ENCODE measurements at regions not wholly inside any gene's neighbourhood (a gene's known extent, or its start where the extent isn't known, plus 50 kb on each side); places are given as distances from the start of the nearest gene placed in this dataset.

DNA sequence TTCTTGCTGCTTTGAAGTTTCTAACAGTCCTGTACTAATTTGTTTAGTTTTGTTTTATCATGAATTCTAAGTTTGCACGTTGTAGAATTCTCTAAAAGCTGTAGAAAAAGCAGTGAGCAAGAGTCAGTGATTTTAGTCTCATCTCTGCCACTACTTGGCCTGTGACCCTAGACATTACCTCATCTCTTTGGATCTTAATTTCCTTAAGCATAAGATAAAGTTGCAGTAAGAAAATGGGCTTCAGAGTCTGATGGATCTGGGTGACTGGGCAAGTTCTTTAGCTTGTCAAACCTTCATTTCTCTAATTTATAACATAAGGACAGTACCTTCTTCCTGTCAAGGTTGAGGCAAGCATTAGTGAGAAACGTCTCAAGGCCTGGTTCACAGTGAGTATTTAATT, 247.9 kb downstream of the DMRT2 start:
- H3K27ac ChIP-seq (ENCODE audit: low read depth in 2 of 2, low read length in 1 of 2) = no peak overlapping the region
- H3K9me3 ChIP-seq (ENCODE audit: control insufficient read depth in 2 of 2, insufficient read depth in 1 of 2, low read depth in 1 of 2, low read length in 1 of 2) = no peaks in the 10 kb centered on the region
- no peaks in the 10 kb centered on the region for H3K27me3 ChIP-seq (ENCODE audit: control insufficient read depth in 1 of 2, insufficient read depth in 2 of 2, low read length in 2 of 2)
- no peaks in the 10 kb centered on the region for H3K36me3 ChIP-seq (ENCODE audit: control insufficient read depth in 2 of 2, insufficient read depth in 2 of 2, low read length in 1 of 2)
- no peaks in the 10 kb centered on the region for H3K4me1 ChIP-seq (ENCODE audit: control insufficient read depth in 2 of 2, insufficient read depth in 2 of 2, low read length in 1 of 2)
- no peak overlapping the region for H3K4me3 ChIP-seq (ENCODE audit: low read depth in 1 of 2, low read length in 2 of 2)
- WGBS, 2 donors = 28 to 33% methylated on average over 2 of the region's 2 CpGs

DNA sequence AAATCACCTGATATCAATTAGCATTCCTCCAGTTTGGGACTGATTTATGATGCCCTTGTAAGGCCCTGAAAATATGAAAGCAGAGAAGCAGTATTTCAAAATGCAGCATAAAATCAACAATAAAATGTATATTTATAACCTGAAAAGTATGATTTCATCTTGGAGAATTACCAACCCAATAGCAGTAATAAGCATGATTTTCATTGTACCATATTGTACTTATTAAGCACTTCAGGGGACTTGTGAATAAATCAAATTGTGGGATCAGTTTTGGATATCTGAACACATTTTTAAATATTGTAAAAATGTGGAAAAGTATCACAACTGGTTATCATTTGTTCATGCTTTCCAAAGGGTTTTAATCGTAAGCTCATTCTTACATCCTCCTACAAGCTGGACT, 250.8 kb downstream of the DMRT2 start:
- no peak overlapping the region for H3K27ac ChIP-seq (ENCODE audit: low read depth in 2 of 2, low read length in 1 of 2)
- no peaks in the 10 kb centered on the region for H3K27me3 ChIP-seq (ENCODE audit: control insufficient read depth in 1 of 2, insufficient read depth in 2 of 2, low read length in 2 of 2)
- H3K9me3 ChIP-seq (ENCODE audit: control insufficient read depth in 2 of 2, insufficient read depth in 1 of 2, low read depth in 1 of 2, low read length in 1 of 2) = no peaks in the 10 kb centered on the region
- no peaks in the 10 kb centered on the region for H3K36me3 ChIP-seq (ENCODE audit: control insufficient read depth in 2 of 2, insufficient read depth in 2 of 2, low read length in 1 of 2)
- H3K4me1 ChIP-seq (ENCODE audit: control insufficient read depth in 2 of 2, insufficient read depth in 2 of 2, low read length in 1 of 2) = no peaks in the 10 kb centered on the region
- 0% methylated on average over 1 of the region's 1 CpG for WGBS, 2 donors
- H3K4me3 ChIP-seq (ENCODE audit: low read depth in 1 of 2, low read length in 2 of 2) = no peak overlapping the region

DNA sequence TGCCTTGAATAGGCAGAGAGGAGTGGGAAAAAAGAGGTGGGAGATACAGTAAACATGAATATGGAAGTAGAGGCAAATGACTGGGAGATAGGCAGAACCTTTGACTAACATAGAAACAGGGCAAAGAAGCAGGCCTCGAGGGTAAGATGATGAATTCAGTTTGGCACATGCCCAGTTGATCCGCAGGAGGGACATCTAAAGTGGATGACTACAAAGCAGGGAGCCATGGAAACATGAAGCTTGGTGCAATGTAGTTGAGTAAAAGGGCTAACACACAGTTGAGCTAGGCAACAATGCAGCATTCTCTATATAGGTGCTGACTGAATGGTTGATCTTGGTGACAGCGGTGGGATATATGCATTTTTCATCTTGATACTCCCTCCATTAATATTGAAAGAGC, 253.8 kb downstream of the DMRT2 start:
- Histone ChIP-seq H3K4me3 (ENCODE audit: low read depth in 1 of 2, low read length in 2 of 2) (no peak overlapping the region), H3K4me1 (ENCODE audit: control insufficient read depth in 2 of 2, insufficient read depth in 2 of 2, low read length in 1 of 2) (no peaks in the 10 kb centered on the region), H3K27me3 (ENCODE audit: control insufficient read depth in 1 of 2, insufficient read depth in 2 of 2, low read length in 2 of 2) (no peaks in the 10 kb centered on the region), H3K27ac (ENCODE audit: low read depth in 2 of 2, low read length in 1 of 2) (no peak overlapping the region), H3K9me3 (ENCODE audit: control insufficient read depth in 2 of 2, insufficient read depth in 1 of 2, low read depth in 1 of 2, low read length in 1 of 2) (no peaks in the 10 kb centered on the region), H3K36me3 (ENCODE audit: control insufficient read depth in 2 of 2, insufficient read depth in 2 of 2, low read length in 1 of 2) (no peaks in the 10 kb centered on the region)
- WGBS, 2 donors = 67 to 69% methylated on average over 3 of the region's 3 CpGs

DNA sequence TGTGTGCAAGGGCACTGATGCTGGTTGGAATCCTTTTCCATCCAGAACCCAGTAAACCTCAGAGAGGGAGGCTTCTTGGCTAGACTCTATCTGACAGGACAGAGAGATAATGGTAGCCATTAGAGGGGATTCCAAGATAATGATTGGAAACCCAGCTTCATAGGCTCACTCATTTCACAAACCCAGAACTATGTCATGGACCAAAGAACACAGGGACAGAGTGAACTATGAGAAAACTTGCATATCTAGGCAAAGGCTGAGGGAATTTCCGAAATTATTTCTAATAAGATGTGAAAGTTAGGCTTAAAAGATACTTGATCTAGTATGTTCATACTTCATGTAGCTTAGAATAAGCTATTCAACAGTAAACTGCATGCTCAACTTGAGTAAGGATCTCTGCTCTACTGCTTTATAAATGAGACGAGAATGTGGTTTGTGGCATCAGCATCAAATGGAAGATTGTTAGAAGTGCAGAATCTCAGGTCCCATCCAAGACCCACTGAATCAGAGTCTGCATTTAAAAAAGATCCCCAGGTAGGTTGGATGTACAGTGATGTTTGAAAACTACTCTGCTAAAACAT, 261.4 kb downstream of the DMRT2 start:
- Histone ChIP-seq H3K27ac (ENCODE audit: low read depth in 2 of 2, low read length in 1 of 2) (no peak overlapping the region), H3K27me3 (ENCODE audit: control insufficient read depth in 1 of 2, insufficient read depth in 2 of 2, low read length in 2 of 2) (peaks cover 0 to 3% of the 10 kb centered on the region in 2 donors), H3K9me3 (ENCODE audit: control insufficient read depth in 2 of 2, insufficient read depth in 1 of 2, low read depth in 1 of 2, low read length in 1 of 2) (no peaks in the 10 kb centered on the region), H3K36me3 (ENCODE audit: control insufficient read depth in 2 of 2, insufficient read depth in 2 of 2, low read length in 1 of 2) (no peaks in the 10 kb centered on the region), H3K4me3 (ENCODE audit: low read depth in 1 of 2, low read length in 2 of 2) (no peak overlapping the region), H3K4me1 (ENCODE audit: control insufficient read depth in 2 of 2, insufficient read depth in 2 of 2, low read length in 1 of 2) (no peaks in the 10 kb centered on the region)
- 83 to 86% methylated on average over 2 of the region's 2 CpGs for WGBS, 2 donors

DNA sequence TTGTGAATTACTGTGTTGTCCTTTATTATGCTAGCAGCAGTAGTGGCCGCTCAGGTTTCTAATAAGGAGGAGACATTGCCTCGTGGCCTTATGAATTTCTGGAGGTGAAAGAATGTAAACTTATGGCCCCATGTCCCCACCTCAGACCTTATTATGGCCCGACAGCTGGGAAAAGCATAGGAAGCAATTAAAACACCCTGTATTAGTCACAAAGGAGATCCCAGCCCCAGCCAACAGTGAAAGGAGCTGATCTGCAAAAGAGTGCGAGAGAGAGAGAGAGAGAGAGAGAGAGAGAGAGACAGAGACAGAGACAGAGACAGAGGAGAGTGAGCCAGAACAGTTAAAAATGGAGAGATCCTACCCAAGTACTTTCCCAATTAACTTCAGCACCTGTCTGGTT, 269.3 kb downstream of the DMRT2 start:
- 60 to 62% methylated on average over 4 of the region's 4 CpGs for WGBS, 2 donors

DNA sequence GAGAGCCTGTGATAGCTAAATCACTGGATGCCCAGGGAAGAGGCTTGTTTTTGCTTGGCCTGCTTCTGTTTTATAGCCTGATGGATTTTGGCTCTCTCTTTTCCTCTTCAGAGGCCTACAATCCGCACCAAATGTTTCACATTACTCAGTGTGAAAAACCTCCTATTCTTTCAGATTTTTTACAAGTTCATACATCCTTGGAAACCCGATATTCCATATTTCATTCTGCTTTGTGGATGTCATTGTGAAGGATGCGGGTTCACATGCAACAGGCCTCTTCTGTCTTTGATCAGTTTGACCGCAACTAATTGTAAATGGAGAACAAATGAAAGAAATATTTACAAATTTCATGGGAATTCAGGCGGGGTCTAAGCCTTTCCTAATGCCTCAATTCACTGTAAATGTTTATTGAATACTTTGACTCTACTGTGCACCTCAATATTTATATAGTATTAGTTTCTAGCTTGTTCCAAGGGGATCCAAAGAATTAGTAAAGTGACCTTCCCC, 269.9 kb downstream of the DMRT2 start:
- H3K4me3 ChIP-seq (ENCODE audit: low read depth in 1 of 2, low read length in 2 of 2) = no peak overlapping the region
- peaks cover 0 to 3% of the 10 kb centered on the region in 2 donors for H3K27me3 ChIP-seq (ENCODE audit: control insufficient read depth in 1 of 2, insufficient read depth in 2 of 2, low read length in 2 of 2)
- H3K27ac ChIP-seq (ENCODE audit: low read depth in 2 of 2, low read length in 1 of 2) = no peak overlapping the region
- no peaks in the 10 kb centered on the region for H3K36me3 ChIP-seq (ENCODE audit: control insufficient read depth in 2 of 2, insufficient read depth in 2 of 2, low read length in 1 of 2)
- no peaks in the 10 kb centered on the region for H3K4me1 ChIP-seq (ENCODE audit: control insufficient read depth in 2 of 2, insufficient read depth in 2 of 2, low read length in 1 of 2)
- no peaks in the 10 kb centered on the region for H3K9me3 ChIP-seq (ENCODE audit: control insufficient read depth in 2 of 2, insufficient read depth in 1 of 2, low read depth in 1 of 2, low read length in 1 of 2)
- 67 to 70% methylated on average over 5 of the region's 5 CpGs for WGBS, 2 donors

More for the DNA sequence above, 269.3 kb downstream of the DMRT2 start:
- Histone ChIP-seq H3K4me1 (ENCODE audit: control insufficient read depth in 2 of 2, insufficient read depth in 2 of 2, low read length in 1 of 2) (no peaks in the 10 kb centered on the region), H3K4me3 (ENCODE audit: low read depth in 1 of 2, low read length in 2 of 2) (no peak overlapping the region), H3K36me3 (ENCODE audit: control insufficient read depth in 2 of 2, insufficient read depth in 2 of 2, low read length in 1 of 2) (no peaks in the 10 kb centered on the region), H3K27ac (ENCODE audit: low read depth in 2 of 2, low read length in 1 of 2) (no peak overlapping the region), H3K27me3 (ENCODE audit: control insufficient read depth in 1 of 2, insufficient read depth in 2 of 2, low read length in 2 of 2) (peaks cover 0 to 3% of the 10 kb centered on the region in 2 donors), H3K9me3 (ENCODE audit: control insufficient read depth in 2 of 2, insufficient read depth in 1 of 2, low read depth in 1 of 2, low read length in 1 of 2) (no peaks in the 10 kb centered on the region)

DNA sequence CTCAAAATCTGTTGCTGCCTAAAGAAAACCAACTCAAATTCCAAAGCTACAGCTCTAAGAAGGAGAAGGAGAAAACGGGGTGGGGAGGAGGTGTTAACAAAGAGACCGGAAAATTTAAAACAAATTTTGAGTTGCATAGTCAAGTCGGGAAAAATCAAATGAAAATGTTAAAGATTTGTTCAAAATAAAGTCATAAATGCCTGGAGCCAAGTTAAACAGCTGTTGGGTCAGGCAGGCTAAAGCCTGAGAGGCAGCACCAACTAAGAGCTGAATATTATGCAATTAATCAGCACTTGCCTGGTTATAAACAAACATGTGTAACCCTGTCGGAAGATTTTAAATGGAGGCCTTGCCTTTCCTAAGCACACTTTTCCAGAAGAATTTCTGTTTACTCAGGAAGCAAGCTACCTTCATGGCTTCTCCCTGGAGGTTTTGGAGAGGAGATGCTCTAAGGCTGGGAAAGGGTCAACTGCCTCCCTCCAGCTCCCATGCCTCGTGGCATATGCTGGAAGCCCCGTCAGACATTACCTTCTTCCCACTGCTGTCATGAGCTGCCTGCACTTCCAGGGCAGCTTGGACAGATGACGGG, 270.5 kb downstream of the DMRT2 start:
- H3K9me3 ChIP-seq (ENCODE audit: control insufficient read depth in 2 of 2, insufficient read depth in 1 of 2, low read depth in 1 of 2, low read length in 1 of 2) = no peaks in the 10 kb centered on the region
- WGBS, 2 donors = 51 to 55% methylated on average over 7 of the region's 7 CpGs
- peak overlapping the region in 1 of 2 donors; percentile 36 for H3K27ac ChIP-seq (ENCODE audit: low read depth in 2 of 2, low read length in 1 of 2)
- no peaks in the 10 kb centered on the region for H3K36me3 ChIP-seq (ENCODE audit: control insufficient read depth in 2 of 2, insufficient read depth in 2 of 2, low read length in 1 of 2)
- no peaks in the 10 kb centered on the region for H3K4me1 ChIP-seq (ENCODE audit: control insufficient read depth in 2 of 2, insufficient read depth in 2 of 2, low read length in 1 of 2)
- H3K4me3 ChIP-seq (ENCODE audit: low read depth in 1 of 2, low read length in 2 of 2) = no peak overlapping the region
- peaks cover 0 to 3% of the 10 kb centered on the region in 2 donors for H3K27me3 ChIP-seq (ENCODE audit: control insufficient read depth in 1 of 2, insufficient read depth in 2 of 2, low read length in 2 of 2)

DNA sequence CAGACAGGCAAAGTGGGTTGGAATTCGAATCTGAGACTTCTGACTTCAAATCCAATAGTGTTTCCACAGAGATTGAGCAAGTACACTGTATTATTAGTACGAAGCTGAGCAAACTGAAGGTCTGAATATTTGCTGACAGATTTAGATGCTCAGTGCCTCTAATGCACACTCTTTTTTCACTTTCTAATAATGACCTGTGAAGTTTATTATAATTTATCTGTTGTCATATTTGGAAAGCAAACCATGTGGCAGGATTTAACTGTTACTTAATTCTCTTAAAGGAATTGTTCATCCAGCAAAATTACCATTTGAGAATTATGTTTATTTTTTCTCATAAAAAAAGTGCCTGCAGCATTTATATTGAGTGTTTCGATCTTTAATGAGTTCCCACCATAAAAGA, 277.3 kb downstream of the DMRT2 start:
- Histone ChIP-seq H3K4me1 (ENCODE audit: control insufficient read depth in 2 of 2, insufficient read depth in 2 of 2, low read length in 1 of 2) (no peaks in the 10 kb centered on the region), H3K9me3 (ENCODE audit: control insufficient read depth in 2 of 2, insufficient read depth in 1 of 2, low read depth in 1 of 2, low read length in 1 of 2) (no peaks in the 10 kb centered on the region), H3K27me3 (ENCODE audit: control insufficient read depth in 1 of 2, insufficient read depth in 2 of 2, low read length in 2 of 2) (peaks cover 0 to 3% of the 10 kb centered on the region in 2 donors), H3K36me3 (ENCODE audit: control insufficient read depth in 2 of 2, insufficient read depth in 2 of 2, low read length in 1 of 2) (no peaks in the 10 kb centered on the region), H3K4me3 (ENCODE audit: low read depth in 1 of 2, low read length in 2 of 2) (no peak overlapping the region), H3K27ac (ENCODE audit: low read depth in 2 of 2, low read length in 1 of 2) (no peak overlapping the region)
- 67 to 73% methylated on average over 3 of the region's 3 CpGs for WGBS, 2 donors

DNA sequence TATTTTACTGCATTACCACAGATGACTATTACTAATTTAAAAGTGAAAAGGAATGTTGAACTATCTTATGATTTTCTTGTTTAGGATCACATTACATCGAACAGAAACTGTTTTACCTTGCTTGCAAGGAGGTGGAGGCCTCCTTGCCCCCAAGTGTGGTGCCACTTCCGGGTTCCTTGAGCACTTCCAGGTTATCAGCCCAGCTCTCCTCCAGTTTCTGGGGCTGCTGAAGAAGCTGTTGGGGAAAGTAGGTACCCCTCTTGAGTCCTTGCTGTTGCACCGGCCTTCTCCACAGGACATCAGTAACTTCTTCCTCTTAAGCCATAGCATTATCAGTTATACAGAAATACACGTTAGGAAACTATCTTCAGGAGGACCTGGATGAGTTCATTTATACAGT, 278.2 kb downstream of the DMRT2 start:
- Histone ChIP-seq H3K4me1 (ENCODE audit: control insufficient read depth in 2 of 2, insufficient read depth in 2 of 2, low read length in 1 of 2) (no peaks in the 10 kb centered on the region), H3K9me3 (ENCODE audit: control insufficient read depth in 2 of 2, insufficient read depth in 1 of 2, low read depth in 1 of 2, low read length in 1 of 2) (no peaks in the 10 kb centered on the region), H3K36me3 (ENCODE audit: control insufficient read depth in 2 of 2, insufficient read depth in 2 of 2, low read length in 1 of 2) (no peaks in the 10 kb centered on the region), H3K4me3 (ENCODE audit: low read depth in 1 of 2, low read length in 2 of 2) (no peak overlapping the region), H3K27ac (ENCODE audit: low read depth in 2 of 2, low read length in 1 of 2) (no peak overlapping the region), H3K27me3 (ENCODE audit: control insufficient read depth in 1 of 2, insufficient read depth in 2 of 2, low read length in 2 of 2) (no peaks in the 10 kb centered on the region)
- 82 to 86% methylated on average over 4 of the region's 4 CpGs for WGBS, 2 donors

DNA sequence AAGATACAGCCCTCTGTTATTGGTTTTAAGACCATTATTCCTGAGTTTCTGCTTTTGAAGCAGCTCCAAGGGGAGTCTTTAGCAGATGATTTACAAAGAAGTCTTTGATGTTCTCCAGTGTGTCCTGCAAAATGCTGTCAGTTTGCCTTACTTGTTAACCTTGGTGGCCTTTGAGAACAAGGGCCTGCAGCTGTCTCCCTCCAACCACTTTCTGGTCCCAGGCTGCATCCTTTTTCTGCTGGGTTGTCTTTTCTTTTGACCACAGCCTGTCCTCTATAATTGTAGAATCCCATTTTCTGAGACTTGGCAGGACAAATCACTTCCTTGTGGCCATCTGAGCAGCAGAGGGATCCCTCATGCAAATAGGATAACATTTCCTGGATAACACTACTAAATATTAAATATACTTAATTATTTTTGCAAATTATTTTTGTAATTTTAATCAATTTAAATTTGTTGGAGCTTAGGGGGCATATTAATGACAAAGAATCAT, 281.4 kb downstream of the DMRT2 start:
- no peaks in the 10 kb centered on the region for H3K4me1 ChIP-seq (ENCODE audit: control insufficient read depth in 2 of 2, insufficient read depth in 2 of 2, low read length in 1 of 2)
- no peaks in the 10 kb centered on the region for H3K9me3 ChIP-seq (ENCODE audit: control insufficient read depth in 2 of 2, insufficient read depth in 1 of 2, low read depth in 1 of 2, low read length in 1 of 2)
- H3K27me3 ChIP-seq (ENCODE audit: control insufficient read depth in 1 of 2, insufficient read depth in 2 of 2, low read length in 2 of 2) = no peaks in the 10 kb centered on the region
- H3K27ac ChIP-seq (ENCODE audit: low read depth in 2 of 2, low read length in 1 of 2) = no peak overlapping the region
- no peaks in the 10 kb centered on the region for H3K36me3 ChIP-seq (ENCODE audit: control insufficient read depth in 2 of 2, insufficient read depth in 2 of 2, low read length in 1 of 2)
- H3K4me3 ChIP-seq (ENCODE audit: low read depth in 1 of 2, low read length in 2 of 2) = no peak overlapping the region
